ENCODE measurements at regions not wholly inside any gene's neighbourhood (a gene's known extent, or its start where the extent isn't known, plus 50 kb on each side); places are given as distances from the start of the nearest gene placed in this dataset.

DNA sequence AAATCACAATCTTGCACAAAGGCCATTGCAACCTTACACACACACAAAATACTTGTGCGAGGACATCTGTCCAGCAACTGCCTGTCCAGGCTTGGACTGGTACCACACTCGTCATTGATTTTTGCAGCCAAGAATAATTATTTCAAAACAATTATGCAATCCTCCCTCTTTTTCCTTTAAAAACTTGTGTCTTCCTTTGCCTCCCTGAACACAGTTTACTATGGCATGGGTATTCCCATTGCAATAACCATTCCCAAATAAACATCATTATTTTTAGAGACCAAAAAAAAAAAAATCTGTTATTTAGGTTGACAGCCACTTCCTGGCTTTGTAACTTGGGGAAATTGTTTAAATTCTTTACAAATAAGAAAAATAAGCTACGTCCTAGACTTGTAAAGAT is 54.0 kb downstream of the C11orf91 start:
- no peak for DNase-seq (ENCODE audit: low spot score)

DNA sequence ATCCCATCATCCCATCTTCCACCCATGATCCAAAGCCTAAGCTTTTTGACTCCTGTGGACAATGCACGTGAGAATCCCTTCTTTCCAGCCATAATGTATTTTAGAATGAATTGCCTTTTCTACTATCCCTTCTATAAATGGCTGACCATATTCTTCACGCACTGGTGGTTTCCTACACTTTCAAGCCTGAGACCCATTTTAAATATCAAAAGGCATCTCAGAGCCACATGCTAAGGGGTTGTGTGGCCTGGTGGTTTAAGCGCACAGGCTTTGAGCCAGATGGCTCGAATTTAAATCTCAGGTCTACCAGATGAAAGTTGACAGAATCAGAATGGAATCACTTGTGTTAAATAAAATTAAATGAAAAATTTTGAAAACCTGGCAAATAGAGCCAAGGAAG is 54.5 kb downstream of the C11orf91 start:
- DNase-seq (ENCODE audit: low spot score) = no peak

- DNase-seq (ENCODE audit: low spot score) = no peak
Measured at GRCh38 chr11:33645686-33646085, 54.9 kb downstream of the C11orf91 start.

- no peak for DNase-seq (ENCODE audit: low spot score)
Measured at GRCh38 chr11:33643167-33643824, 57.3 kb downstream of the C11orf91 start.

GRCh38 chr11:33642461-33643166 is 58.0 kb downstream of the C11orf91 start:
- DNase-seq (ENCODE audit: low spot score) = no peak

DNA sequence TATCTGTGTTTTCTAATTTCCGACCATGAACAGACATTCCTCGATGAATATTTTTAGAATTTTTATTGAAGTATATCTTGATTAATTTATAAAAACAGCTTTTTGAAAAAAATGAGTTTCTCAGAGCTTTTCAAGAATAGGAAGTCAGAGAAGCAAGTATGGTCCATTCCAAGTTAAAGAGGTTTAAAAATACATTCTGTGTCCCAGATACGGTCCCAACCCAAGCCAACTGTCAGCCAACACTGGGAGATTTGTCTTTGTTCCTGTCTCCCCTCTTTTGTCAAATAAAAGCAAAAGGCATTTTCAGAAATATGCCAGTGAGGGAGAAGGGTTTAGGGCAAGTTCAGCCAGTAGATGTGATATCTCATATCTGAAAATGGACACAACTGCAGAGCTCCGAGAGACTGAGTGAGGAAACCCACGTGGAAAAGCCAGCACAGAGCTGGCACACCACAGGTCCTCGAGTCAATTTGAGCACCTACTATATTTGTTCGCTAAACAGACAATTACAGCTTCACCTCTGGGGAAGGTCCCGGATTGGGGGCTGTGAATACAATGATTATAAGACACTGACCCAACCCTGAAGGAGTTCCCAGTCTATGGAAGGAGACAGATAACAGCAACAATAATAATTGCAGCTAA is 59.8 kb downstream of the C11orf91 start:
- DNase-seq (ENCODE audit: low spot score) = no peak

- no peak for DNase-seq (ENCODE audit: low spot score)
Measured at GRCh38 chr11:33638608-33639007, 62.0 kb downstream of the C11orf91 start.

GRCh38 chr11:33636104-33636503 is 64.5 kb downstream of the C11orf91 start:
- no peak for DNase-seq (ENCODE audit: low spot score)

DNA sequence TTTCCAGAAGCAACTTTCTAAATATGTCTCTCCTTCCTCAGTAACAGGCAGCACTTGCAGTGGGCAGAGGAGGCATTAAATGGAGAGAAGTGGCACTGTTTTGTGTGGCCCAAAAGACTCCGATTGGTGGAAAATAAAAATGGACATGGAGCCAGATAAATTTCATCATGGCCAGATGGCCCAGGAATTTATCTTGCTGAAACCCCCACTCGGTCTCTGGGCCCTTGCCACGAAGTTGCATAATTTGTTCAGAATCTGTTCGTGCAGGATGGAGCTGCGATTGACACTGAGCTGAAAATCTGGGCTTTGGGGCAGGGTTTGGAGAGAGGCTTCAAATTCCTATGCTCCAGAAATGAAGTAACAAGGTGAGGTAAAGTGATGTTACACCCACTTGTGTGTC is 65.5 kb downstream of the C11orf91 start:
- no peak for DNase-seq (ENCODE audit: low spot score)

DNA sequence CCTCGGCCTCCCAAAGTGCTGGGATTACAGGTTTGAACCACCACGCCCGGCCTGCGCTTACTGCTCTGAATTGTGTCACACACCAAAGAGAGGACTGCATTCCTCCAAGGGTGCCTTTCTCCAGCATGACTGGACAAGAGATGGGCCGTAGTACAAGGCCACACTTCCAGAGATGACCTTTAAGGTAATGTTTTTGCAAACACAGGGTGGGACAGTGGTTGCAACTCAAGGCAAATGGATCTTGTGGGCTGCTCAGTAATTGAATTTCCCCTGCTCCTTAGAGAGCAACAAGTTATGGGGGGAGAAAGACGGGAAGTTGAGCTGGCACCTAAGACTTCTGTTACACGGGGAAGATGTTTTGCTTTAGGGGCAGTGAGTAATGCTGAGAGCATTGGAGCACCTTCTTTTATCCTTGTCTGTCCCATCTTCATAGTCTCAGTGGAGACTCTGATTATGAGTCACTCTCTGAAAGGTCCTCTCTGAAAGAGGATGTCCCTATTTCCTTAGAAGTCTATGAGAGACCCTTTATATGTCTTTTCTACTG is 66.3 kb downstream of the C11orf91 start:
- no peak for DNase-seq (ENCODE audit: low spot score)

DNA sequence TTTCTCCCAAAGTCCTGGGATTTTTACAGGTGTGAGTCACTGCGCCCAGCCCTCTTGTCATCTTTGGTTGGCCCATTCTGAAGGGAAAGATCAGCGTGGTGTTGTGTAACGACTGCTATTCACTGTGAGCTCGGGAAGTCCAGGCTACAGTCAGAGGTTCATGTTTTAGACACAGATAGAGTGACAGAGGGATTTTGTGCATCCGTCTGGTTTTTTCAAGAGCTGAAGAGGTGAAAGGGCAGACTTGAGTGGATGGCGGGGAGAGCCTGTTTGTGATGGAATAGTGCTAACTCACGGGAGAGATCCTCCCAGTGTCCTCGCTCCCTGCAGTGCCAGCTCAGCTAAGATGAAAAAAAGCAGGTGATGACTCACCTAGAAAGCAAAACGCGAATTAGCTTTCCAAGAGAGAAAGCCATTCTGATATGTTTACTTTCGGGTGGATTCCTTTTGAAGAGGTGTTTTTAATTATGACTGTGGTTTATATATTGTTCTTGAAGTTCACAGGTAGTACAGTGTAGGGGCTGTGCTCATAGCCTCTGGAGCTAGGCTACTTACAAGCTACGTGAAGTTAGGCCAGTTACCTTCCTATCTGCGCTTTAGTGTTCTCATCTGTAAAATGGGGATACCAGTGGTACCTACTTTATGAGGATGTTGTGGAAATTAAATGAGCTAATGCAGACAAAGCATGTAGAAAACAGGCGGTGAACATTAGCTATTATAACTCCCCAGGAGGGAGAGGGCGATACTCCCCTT is 67.2 kb downstream of the C11orf91 start:
- no peak for DNase-seq (ENCODE audit: low spot score)

GRCh38 chr11:33631749-33632091 is 68.9 kb downstream of the C11orf91 start:
- DNase-seq (ENCODE audit: low spot score) = no peak

DNA sequence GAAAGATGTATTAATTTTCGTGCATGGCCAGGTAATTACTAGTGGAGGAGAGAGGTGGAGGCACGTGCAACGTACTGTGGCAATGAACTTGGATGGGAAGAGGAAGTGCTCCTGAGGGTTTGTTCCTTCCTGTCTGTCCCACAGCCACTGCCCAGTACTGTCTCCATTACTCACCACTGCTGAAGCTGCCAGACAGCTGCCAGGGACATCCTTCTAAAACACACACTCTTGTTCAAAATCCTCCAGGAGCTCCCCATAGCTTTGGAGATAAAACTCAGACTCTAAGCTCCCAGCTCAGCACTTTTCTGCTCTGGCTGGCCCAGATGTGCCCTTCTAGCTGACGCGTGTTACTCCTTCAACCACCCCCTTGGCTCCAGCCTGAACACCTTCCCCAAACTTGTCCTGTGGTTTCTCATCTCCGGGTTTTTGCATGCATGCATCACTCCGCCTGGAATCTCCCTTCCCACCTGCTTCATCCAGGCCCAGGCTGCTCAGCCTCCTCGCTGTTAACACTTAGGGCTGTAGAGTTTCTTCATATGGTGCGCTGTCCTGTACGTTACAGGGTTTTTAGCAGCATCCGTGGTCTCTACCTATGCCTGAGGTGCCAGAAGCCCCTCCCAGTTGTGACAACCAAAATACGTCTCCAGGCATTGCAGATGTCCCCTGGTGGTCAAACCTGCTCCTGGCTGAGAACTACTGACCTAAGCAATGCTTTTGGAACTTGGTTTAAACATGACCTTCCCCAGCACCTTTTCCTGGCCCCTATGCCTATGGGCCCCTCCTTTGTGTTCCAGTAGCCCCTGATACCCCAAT is 69.5 kb downstream of the C11orf91 start:
- DNase-seq (ENCODE audit: low spot score) = no peak

- DNase-seq (ENCODE audit: low spot score) = no peak
Measured at GRCh38 chr11:33624083-33624482, 76.5 kb downstream of the C11orf91 start.

DNA sequence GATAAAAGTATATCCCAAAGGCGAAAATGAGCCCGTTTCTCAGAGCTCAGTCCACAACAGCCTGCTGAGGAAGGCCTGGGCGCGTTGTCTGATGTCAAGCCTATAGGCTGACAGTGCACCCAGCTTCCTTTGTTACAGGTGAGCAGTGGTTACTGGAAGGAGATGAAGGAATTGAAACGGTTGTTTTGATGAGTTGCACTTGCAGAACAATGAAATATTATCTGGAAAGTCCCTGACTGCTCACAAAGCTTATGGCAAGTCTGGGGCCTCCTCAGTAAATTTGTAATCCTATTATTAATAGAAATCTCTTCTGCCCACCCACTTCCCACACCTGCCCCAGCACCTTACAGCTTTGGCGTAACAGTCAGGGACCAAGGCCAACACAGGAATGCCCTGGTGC is 77.8 kb downstream of the C11orf91 start:
- no peak for DNase-seq (ENCODE audit: low spot score)

DNA sequence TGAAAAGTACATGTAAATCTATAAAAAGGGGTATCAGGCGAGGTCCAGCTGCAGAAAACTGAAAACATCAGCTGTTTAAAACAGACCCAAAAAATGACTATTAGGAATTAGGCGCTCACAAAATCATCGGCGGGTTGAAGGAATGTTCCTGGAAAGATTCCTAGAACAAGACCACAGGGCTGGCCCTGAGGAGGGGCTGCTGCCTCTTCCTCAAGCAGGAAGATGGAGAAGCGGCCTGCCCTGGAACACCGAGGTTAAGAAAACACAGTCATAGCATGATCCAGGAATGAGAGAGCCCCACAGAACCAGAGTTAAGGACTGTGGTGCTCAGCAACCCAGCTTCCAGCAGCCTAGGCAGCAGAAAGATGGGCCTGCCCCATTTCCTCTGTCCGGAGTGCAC is 78.4 kb downstream of the C11orf91 start:
- DNase-seq (ENCODE audit: low spot score) = no peak

DNA sequence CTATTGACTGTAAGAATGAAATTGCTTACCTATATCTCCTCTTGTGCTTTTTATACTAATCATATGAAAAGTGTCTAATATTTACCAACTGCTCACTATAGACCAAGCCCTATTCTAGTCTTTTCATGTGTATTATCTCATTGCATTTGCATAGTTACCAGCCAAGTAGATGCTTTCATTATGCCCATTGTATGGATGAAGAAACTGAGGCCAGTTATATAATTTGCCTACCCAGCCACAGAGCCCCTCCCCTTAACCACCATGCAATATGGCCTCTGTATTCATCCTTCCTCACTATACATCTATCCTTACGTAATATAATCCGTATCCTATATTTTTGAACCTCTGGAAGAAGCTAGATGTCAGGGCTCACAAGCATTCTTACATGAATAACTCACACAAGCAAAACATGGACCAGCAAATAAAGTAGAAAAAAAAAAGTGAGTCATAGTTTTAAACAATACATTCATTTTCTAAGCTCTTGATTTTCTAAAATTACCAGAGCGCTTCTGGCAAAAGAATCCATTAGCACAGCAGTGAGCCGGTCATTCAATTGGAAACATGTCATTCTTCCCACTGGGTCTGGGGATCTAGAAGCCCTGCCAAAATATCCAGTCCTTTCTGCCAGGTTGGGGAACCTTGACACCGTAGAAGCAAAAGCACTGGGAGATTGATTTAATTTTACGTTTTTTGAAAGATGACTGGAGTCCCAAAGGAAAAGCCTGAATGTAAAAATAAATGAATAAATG is 80.0 kb downstream of the C11orf91 start:
- no peak for DNase-seq (ENCODE audit: low spot score)

- no peak for DNase-seq (ENCODE audit: low spot score)
Measured at GRCh38 chr11:33618956-33619355, 81.7 kb downstream of the C11orf91 start.

DNA sequence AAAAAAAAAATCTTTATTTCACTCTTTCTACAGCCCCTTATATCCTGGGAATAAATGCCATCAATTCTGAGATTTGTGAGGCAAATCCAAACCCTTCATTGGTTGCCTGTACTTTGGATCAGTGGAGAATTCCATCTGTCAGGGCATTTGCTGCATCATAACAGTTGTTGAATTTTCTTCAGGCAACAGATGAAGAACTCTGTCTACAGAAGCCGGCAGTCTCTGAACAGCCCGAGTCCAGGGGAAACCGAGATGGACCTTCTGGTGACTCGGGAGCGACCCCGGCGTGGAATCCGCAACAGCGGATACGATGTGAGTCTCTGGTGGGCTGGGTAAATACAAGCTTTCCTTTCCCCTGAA is 82.3 kb downstream of the C11orf91 start:
- DNase-seq (ENCODE audit: low spot score) = no peak

DNA sequence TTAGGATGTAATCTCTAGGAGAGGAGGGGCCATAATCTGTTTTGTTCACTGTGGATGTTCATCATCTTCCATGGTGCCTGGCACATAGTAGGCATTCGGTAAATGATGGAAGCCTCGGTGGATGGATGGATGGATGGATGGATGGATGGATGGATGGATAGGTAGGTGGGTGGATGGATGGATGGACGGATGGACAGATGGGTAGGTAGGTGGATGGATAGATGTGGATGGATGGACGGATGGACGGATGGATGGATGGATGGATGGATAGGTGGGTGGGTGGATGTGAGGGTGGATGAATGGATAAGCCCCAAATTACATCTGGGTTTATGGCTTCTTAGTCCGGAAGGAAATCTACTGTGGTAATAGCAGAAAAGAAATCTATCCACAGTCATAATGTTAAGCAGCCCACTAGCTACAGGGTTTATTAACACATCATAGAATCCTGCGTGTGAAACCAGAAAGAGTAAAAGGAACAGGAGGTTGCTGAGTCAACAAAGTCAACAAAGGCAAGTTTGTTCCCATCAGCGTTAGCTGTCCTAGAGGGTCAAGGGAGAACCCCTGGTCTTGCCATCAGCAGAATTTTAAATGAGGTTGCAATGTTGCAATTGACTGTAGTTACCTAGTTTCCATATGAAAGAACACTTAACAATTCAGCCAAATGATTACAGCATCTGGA is 82.8 kb downstream of the C11orf91 start:
- no peak for DNase-seq (ENCODE audit: low spot score)
